ENCODE measurements at regions not wholly inside any gene's neighbourhood (a gene's known extent, or its start where the extent isn't known, plus 50 kb on each side); places are given as distances from the start of the nearest gene placed in this dataset.

DNA sequence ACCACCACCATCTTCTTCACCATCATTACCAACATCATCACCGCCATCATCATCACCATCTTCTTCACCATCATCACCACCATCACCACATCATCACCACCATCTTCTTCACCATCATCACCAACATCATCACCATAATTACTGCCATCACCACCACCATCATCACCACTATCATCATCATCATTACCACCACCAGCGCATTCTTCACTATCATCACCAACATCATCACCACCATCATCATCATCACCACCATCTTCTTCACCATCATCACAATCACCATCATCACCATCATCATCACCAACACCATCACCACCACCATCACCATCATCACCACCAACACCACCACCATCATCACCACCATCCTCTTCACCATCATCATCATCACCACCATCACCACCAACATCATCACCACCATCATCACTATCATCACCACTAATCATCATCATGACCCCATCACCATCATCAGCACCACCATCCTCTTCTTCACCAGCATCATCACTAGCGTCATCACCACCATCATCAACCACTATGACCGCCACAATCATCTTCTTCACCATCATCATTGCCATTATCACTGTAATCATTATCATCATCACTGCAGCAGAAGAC is 303.8 kb downstream of the CTTN start:
- TF ChIP-seq, protein P1, sequence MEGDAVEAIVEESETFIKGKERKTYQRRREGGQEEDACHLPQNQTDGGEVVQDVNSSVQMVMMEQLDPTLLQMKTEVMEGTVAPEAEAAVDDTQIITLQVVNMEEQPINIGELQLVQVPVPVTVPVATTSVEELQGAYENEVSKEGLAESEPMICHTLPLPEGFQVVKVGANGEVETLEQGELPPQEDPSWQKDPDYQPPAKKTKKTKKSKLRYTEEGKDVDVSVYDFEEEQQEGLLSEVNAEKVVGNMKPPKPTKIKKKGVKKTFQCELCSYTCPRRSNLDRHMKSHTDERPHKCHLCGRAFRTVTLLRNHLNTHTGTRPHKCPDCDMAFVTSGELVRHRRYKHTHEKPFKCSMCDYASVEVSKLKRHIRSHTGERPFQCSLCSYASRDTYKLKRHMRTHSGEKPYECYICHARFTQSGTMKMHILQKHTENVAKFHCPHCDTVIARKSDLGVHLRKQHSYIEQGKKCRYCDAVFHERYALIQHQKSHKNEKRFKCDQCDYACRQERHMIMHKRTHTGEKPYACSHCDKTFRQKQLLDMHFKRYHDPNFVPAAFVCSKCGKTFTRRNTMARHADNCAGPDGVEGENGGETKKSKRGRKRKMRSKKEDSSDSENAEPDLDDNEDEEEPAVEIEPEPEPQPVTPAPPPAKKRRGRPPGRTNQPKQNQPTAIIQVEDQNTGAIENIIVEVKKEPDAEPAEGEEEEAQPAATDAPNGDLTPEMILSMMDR (conservative IDR thresholded peaks at IDR 0.05 in 1 of 2, IDR thresholded peaks at IDR 0.05 in 1 of 2; ENCODE audit: low read depth in 1 of 2, low read length in 2 of 2): no peak
- TF ChIP-seq EZH2 (IDR thresholded peaks at IDR 0.05; ENCODE audit: low read length, missing control alignments): no peak
